Stimulated activated CD4-positive, alpha-beta T cell treated with anti-CD3 and anti-CD28 coated beads, Interleukin-1b, Interleukin-23, amount 100 ng/mL, for 24 hours (primary cell): ENCODE measurements at regions not wholly inside any gene's neighbourhood (a gene's known extent, or its start where the extent isn't known, plus 50 kb on each side); places are given as distances from the start of the nearest gene placed in this dataset.
"Not testable (repeated sequence)": the region's sequence is repeated elsewhere in the genome, so short reads cannot be mapped to it uniquely, and the experiment has no call there.

Experiments
- DNase-seq, 4 experiments: peaks; one replicate each; pipeline ENCODE4 v3.0.0-alpha.2; 2020; ENCODE audit warnings: low read depth in 4 of 4, low spot score in 1 of 4

DNA sequence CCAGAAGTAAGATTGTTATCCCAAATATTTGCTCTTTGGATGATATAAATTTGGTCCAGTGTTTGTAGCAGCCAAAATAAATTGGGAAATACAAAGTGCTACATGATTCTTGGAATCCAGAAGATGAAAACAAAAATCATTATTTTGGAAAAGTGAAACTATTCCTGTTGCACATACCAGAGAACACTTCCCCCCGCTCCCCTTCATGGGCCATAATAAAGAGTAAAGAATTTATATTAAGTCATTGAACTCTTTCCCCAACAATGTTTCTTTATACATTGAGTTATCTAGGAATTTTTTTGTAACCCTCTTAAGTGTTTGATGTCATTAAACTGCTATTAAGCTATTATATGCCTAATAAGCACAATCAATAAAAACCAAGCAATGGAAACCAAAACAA lies 490.4 kb upstream of the HS3ST5 start:
- DNase-seq = no peak

DNA sequence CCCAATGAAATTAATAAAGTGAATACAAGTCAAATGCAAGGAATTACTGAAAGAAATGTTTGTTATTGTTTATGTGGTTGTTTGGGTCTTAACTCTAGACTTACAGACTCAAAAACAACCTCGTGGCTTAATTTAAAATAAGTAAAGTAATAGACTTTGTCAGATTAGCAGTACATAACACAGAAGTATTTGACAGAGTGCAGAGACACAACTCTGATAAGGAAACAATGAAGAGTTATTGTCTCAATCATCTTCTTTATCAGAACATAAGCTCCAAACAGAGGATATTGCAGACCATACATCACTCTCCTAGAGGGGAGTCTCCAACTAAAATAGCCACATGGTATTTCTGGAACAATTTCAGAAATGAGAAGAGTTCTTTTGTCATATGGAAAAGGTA lies 487.7 kb upstream of the HS3ST5 start:
- DNase-seq = no peak

DNA sequence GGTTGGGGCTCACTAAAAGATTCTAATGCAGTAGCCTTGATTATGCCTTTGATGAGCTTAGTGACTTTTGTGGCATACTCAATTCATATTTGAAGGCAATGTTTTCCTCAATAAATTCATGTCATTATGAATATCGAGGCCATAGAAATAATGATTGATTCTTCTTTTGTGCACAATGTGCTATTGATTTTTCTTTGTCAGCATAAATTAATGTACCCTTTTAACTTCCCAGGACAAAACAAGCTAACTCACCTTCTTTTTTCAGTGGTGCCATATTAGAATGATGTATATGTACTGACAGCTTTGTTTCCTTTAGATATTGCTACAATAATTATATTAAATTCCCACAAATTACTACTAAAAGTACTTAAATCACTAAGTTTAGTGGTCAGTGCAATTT lies 484.3 kb upstream of the HS3ST5 start:
- DNase-seq = no peak

DNA sequence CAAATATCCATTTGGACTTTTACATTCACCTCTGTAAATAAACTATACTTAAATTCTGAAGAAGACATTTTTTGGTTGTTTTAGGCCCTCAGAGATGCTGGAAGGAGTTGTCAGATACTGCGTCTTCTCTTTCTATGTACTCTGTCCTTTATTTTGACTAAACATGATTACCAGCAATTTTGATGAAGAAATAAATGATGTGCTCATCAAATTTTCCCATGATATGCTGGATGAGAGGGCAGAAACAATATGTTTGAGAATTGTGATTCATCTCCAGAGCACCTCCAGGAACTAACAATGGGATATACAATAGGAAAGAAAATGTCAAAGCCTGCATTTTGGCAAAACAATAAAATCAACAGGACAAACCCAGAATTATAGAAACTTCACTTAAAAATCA lies 481.6 kb upstream of the HS3ST5 start:
- no peak for DNase-seq

- DNase-seq = no peak
These were observed 473.9 kb upstream of the HS3ST5 start for GRCh38 chr6:114816678-114817077.

- no peak for DNase-seq
These were observed 467.6 kb upstream of the HS3ST5 start for GRCh38 chr6:114810468-114810867.

- DNase-seq = not testable (repeated sequence)
These were observed 462.6 kb upstream of the HS3ST5 start for GRCh38 chr6:114805426-114805825.

DNA sequence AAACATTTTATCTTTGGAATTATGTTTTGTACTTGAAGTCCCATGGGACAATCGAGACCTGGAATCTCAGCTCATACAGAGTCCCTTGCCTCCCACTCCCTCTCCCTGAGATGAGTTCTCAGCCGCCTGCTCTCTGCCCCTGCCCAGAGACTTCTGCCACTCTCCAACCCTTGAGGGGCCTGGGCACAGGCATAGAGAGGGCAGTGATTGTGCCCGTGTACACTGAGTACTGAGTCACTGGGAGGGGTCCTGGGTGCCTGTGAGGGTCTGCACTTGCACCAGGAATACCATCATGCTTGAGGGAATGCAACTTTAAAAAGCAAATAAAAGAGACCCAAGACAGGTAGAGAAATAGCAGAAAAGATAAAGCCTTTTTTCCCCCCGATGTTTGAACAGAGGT lies 453.8 kb upstream of the HS3ST5 start:
- DNase-seq = no peak

DNA sequence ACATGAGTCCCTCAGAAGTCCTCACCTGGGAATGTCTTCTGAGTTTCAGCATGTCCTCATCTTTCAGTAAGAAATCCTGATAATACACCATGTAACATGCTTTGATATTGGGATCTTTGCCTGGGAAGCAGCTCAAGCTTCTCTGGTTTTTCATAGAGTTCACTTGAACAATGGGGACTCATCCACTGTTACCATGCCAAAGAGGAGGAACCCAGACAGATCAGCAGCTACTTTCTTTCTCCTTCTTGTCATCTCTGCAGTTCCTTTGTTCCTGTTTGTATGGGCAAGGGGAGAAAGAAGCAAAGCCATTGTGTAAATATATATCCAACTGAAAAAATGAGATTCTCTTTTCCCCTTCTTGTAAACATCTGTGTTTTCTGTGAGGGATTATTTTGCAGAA lies 450.6 kb upstream of the HS3ST5 start:
- no peak for DNase-seq

DNA sequence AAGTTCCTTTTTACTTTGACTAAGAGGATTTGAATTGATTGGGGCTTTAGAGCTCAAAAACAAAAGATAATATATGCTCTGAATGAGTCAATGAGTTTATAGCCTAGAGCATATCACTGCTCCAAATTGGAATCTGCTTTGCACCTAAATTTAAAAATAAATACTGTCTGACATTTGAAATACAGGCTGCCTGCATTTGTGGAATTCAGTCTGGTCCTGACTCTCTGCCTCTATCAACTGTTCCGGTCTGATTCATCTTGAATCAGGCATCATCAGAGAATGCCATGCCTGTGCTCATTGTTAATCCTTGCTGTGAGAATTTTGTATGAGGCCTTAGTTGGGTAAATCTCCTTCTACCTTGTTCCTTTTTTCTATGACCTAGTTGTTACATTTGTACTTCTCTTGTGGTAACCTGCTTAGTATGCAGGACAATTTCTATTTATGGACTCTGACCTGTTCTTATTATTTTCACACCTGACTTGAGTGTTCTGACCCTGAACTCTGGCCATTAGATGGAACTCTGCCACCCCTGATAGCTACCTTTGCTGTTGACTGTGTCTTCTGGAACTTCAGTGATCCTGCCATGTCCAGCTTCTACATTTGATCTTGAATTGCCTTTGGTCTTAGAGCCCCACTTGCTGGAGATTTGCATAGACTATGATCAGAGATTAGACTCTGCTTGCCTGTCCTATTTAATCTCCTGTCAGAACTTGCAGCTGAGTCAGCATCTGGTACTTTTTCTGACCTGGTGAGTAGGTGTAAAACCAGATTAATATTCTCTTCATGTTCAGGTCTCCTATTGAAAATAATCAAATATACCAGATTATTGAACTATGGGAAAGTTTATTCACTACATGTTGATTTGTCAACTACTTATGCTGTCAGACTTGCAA lies 442.7 kb upstream of the HS3ST5 start:
- no peak for DNase-seq

GRCh38 chr6:114783783-114784182 lies 441.0 kb upstream of the HS3ST5 start:
- DNase-seq = no peak

GRCh38 chr6:114783083-114783482 lies 440.3 kb upstream of the HS3ST5 start:
- no peak for DNase-seq

DNA sequence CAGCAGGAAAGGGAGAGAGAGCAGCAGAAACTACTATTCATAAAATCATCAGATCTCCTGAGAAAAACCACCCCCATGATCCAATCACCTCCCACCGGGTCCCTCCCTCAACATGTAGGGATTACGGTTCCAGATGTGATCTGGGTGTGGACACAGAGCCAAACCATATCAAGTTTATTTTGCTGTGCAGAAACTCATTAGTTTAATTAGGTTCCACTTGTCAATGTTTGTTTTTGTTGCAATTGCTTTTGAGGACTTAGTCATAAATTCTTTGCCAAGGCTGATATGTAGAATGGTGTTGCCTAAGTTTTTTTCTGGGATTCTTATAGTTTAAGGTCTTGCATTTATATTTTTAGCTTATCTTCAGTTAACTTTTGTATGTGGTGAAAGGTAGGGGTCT lies 422.0 kb upstream of the HS3ST5 start:
- DNase-seq = no peak

DNA sequence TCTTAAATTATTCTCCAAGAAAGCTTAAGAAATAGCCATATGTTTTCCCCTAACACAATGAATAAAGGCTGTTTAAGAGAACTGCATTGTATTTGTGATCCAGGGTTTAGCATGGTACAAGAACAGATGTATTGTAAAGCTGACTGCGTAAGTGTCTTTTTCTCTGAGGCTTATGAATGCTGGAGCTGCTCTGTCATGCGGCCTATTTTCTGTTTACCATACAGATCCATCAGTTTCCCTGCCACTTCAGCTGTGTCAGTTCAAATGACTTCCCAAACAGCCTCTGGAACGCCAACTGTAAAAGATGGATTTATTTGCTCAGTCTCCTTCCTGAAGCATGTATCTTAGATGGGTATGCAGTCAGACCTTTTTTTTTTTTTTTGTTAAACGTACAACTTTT lies 419.3 kb upstream of the HS3ST5 start:
- DNase-seq = no peak

DNA sequence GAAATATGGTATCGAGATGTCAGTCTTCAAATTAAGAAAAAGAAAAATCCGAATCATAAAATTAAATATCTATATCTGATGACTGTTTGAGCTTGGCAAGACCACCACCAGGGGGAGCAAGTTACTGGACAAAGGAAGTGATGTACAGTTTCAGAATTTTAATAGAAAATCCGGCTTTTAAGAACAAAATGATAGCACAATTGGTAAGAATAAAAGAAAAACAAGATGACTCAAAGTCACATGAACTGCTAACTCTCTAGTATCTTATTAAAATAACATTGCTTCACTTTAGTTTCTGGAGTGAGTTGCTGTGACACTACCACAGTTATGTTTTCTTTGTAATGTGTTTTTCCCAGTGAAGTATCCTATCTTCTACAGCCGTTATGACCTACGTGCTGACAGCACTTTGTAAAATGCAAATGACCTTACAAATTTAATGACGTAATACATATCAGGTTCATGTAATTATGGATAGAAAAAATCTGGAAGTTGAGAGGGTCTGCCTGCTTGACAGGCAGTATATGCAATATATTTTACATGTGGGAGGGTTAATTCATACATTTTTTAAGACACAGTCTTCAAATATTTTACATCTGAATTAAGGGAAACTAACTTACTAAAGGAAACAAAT lies 405.3 kb upstream of the HS3ST5 start:
- DNase-seq = peak in 1 of 4 experiments; percentile 1

DNA sequence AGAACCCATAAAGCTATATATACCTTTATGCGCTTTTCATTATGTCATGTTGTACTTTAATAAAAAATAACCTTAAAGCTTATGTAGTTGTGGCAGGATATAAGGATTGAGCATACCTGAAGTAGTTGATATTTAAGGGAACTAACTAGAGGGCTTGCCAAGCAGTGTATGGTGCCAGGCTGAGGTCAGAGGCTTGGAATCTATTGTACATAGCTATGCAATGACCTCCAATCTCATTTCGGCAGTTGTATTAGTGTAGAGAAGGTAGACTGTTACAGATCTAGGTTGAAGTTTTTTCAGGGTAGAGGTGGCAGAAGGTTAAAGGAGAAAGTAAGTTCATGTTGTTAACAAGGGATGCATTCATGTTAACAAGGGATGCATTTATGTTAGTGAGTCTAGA lies 397.7 kb upstream of the HS3ST5 start:
- DNase-seq = no peak

DNA sequence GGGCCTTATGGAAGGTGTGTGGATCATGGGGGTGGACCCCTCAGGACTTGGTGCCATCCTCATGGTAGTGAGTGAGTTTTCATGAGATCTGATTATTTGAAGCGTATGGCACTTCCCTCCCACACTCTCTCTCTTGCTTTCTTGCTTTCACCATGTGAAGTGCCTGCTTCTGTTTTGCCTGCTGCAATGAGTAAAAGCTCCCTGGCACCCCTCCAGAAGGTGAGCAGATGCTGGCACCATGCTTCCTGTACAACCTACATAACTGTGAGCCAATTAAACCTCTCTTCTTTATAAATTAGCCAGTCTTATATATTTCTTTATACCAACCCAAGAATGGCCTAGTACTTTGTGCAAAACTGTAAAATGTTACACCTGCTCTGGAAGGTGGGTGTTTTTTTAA lies 396.8 kb upstream of the HS3ST5 start:
- no peak for DNase-seq

- no peak for DNase-seq
These were observed 392.4 kb upstream of the HS3ST5 start for GRCh38 chr6:114735025-114735735.

DNA sequence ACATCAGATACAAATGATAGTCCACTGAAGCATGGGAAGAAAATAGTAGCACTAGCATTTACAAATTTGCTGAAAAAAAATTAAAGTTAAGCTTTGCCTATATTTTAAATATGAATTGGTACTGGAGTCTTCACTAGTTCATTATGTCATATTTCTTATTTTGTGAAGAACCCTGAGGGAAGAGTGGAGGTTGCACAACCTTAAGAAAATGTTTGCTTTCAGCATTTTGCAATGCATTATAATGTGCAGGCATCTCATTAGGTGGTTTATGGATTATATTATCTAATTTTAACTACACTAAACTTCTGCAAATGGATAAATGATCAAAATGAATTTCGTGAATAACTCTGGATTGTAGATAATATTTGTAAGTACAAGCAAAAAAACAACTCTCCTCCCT lies 390.8 kb upstream of the HS3ST5 start:
- no peak for DNase-seq

DNA sequence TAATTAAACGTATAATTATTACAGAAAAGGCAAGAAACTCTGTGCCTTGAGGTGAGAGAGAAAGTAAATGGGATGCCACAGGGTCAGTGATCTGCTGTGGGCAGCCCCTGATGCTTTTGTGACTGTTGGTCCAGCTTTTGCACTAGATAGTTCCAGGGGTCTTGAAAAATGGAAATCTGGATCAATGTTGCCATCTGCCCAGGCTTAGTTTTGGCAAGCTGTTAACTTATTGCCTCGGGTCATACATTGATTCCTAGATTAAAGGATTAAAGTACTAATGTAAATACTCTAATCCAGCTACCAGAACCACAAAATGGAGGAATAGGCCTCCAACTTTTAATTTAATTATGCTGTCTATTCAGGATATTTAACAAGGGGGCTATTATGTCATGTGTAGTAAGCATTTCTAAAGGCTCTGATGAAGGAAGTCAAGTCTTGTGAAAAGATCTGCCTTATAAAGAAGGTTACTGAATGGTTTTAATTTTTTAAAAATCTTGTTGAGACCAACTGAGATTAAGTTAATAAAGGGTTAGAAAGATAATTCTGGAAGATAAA lies 376.0 kb upstream of the HS3ST5 start:
- DNase-seq = no peak

GRCh38 chr6:114718186-114718585 lies 375.4 kb upstream of the HS3ST5 start:
- DNase-seq = no peak
